Testis (tissue), 2 donors: ENCODE measurements at regions not wholly inside any gene's neighbourhood (a gene's known extent, or its start where the extent isn't known, plus 50 kb on each side); places are given as distances from the start of the nearest gene placed in this dataset.

ENCODE experiments used
- CTCF ChIP-seq, 3 experiments: fragments of 450-650 bp in 2 of 3; fragments of 200-600 bp in 1 of 3; sonication (generic) in 1 of 3; IDR thresholded peaks; one replicate each; pipeline ENCODE4 v1.5.1; 2016 to 2019; ENCODE audit warnings: antibody characterized with exemption in 3 of 3, mild to moderate bottlenecking in 2 of 3, moderate library complexity in 1 of 3
- POLR2A ChIP-seq: fragments of 450-650 bp; IDR thresholded peaks from one replicate; pipeline ENCODE4 v1.6.1; 2017; ENCODE audit warnings: antibody characterized with exemption, mild to moderate bottlenecking, moderate library complexity

- no peak for TF ChIP-seq CTCF (IDR thresholded peaks at IDR 0.05)
- no peak for TF ChIP-seq POLR2A
These were observed 970.4 kb downstream of the BRD1 start for GRCh38 chr22:48857202-48857805.
